SU-DHL-6 (cell line): ENCODE measurements at regions not wholly inside any gene's neighbourhood (a gene's known extent, or its start where the extent isn't known, plus 50 kb on each side); places are given as distances from the start of the nearest gene placed in this dataset.

Experiments used
- EZH2phosphoT487 ChIP-seq: fragments of 200-600 bp; sonication (generic), shearing (Covaris generic); conservative IDR thresholded peaks from 2 replicates; pipeline ENCODE4 v1.6.1; 2018; ENCODE audit warnings: mild to moderate bottlenecking, antibody characterized with exemption, low read length, moderate library complexity, mixed read lengths
- TF ChIP-seq, protein P1 (sequence below): fragments of 200-600 bp; sonication (generic); IDR thresholded peaks from one replicate; pipeline ENCODE4 v1.5.1; 2017; ENCODE audit warnings: antibody characterized with exemption, mild to moderate bottlenecking, low read length, moderate library complexity; ENCODE audit not compliant: insufficient read depth, poor library complexity, severe bottlenecking

DNA sequence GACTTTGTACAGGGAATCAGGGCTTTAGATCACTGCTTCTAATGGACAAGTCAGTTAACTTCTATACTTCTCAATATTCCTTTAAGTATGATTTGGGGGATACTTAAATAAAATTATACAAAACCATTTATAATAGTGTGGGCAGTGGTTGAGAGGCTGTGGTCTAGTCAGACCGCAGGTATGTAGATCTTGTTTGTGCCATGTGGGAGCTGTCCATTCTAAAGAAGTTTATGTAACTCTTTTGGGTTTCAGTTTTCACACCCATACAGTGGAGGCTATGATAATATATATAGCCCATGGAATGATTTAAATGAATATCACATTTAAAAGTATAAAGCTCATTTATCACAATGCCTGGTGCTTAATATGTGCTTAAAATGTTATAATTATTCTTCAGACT, 654.3 kb upstream of the KIF2B start:
- TF ChIP-seq, protein P1, sequence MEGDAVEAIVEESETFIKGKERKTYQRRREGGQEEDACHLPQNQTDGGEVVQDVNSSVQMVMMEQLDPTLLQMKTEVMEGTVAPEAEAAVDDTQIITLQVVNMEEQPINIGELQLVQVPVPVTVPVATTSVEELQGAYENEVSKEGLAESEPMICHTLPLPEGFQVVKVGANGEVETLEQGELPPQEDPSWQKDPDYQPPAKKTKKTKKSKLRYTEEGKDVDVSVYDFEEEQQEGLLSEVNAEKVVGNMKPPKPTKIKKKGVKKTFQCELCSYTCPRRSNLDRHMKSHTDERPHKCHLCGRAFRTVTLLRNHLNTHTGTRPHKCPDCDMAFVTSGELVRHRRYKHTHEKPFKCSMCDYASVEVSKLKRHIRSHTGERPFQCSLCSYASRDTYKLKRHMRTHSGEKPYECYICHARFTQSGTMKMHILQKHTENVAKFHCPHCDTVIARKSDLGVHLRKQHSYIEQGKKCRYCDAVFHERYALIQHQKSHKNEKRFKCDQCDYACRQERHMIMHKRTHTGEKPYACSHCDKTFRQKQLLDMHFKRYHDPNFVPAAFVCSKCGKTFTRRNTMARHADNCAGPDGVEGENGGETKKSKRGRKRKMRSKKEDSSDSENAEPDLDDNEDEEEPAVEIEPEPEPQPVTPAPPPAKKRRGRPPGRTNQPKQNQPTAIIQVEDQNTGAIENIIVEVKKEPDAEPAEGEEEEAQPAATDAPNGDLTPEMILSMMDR, result no peak
- TF ChIP-seq EZH2phosphoT487, result no peak
